Ovary (tissue), 7 donors: ENCODE measurements at regions not wholly inside any gene's neighbourhood (a gene's known extent, or its start where the extent isn't known, plus 50 kb on each side); places are given as distances from the start of the nearest gene placed in this dataset.

Source experiments
- DNase-seq, 5 donors: peaks; one replicate each; pipeline ENCODE4 v3.0.0-alpha.2; 2019 to 2020
- H3K27ac ChIP-seq, 2 donors: fragments of 200-600 bp; one replicate each; pipeline versions ENCODE4 v1.5.1 to v1.8.0; 2019 to 2022
- H3K27me3 ChIP-seq: fragments of 200-600 bp; one replicate; pipeline ENCODE4 v1.8.0; 2022
- H3K36me3 ChIP-seq: fragments of 200-600 bp; sonication (generic); one replicate; pipeline ENCODE4 v1.5.1; 2019
- H3K4me1 ChIP-seq: one replicate; pipeline ENCODE4 v1.8.1; 2013; ENCODE audit warnings: mild to moderate bottlenecking, moderate library complexity; ENCODE audit not compliant: insufficient read depth
- H3K4me3 ChIP-seq: fragments of 200-600 bp; sonication (generic); one replicate; pipeline ENCODE4 v1.5.1; 2017
- H3K9me3 ChIP-seq, 2 donors: fragments of 200-600 bp in 1 of 2; sonication (generic) in 1 of 2; one replicate each; pipeline versions ENCODE4 v1.5.1 to v1.8.1; 2013 to 2019; ENCODE audit warnings: mild to moderate bottlenecking in 1 of 2, moderate library complexity in 1 of 2
- CTCF ChIP-seq, 3 donors: fragments of 450-650 bp in 2 of 3; fragments of 200-600 bp in 1 of 3; IDR thresholded peaks; one replicate each; pipeline versions ENCODE4 v1.5.1 to v1.8.0; 2016 to 2022; ENCODE audit warnings: antibody characterized with exemption in 3 of 3, mild to moderate bottlenecking in 1 of 3
- EP300 ChIP-seq: sonication (generic); formaldehyde crosslinking; IDR thresholded peaks from one replicate; pipeline ENCODE4 v1.6.1; 2017; ENCODE audit warnings: antibody characterized with exemption
- POLR2A ChIP-seq: fragments of 450-650 bp; IDR thresholded peaks from one replicate; pipeline ENCODE4 v1.6.1; 2017; ENCODE audit warnings: antibody characterized with exemption, mild to moderate bottlenecking, moderate library complexity
- WGBS, 3 donors: extraction: QIAGEN DNeasy Blood & Tissue Kit in 1 of 3; methylation state at CpG; one replicate each; pipeline versions ENCODE4 v1.1.5 to v1.1.7; 2013 to 2017; 5-methylcytosine and 5-hydroxymethylcytosine counted together
- intact Hi-C, 4 donors: fragments of 100-400 bp; cut with DNase I; formaldehyde crosslinking; loops; one replicate each; pipeline versions ENCODE4 v1.11.0 to v1.15.1; 2022 to 2023
- donor health status: DM: no; HTN: no; CAD: no; lungs with moderate emphysema.
- donor health status: DM: no; HTN: no; CAD: no.
- donor health status: Bipolar disorder and iron deficiency.
- donor health status: DM: no; HTN: no; CAD: no.
- donor health status: DM: yes; HTN: yes; CAD: no.

DNA sequence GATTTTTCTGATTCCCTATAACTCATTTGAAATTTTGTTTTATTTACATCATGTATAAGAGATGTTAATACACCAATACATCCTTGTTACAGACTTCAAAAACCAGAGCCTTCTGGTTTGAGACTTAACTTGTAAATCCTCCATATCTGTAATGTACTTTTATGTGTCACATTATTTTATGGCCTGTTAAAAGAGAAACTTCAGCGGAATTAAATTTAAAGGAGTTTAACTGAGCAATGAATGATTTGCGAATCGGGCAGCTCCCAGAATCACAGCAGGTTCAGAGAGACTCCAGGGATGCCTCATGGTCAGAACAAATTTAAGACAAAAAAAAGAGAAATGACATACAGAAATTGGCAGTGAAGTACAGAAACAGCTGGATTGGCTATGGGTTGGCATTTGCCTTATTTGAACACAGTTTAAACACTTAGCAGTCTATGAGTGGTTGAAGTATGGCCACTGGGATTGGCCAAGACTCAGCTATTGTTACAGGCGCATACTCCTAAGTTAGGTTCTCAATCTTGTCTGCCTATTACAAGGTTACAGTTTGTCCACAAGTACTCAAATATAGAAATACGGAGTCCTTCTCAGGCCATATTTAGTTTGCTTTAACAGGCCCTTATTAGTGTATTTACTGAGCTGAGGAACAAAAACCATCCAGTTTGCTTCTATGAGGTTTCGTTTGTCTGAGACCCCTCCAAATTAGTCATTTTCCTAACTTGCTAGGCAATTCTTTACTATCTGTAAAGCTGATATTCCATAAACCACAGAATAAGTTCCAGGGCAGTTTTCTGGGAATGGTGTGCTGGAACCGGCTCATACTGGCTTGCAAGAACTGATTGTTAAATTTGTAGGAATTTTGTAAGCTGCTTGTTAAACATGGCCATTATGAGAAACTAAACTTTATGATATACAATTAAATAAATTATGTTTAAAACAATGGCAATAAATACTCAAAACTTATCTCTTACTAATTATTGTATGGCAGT lies 56.2 kb upstream of the WDR26 start:
- TF ChIP-seq EP300 (no peak), CTCF (IDR thresholded peaks at IDR 0.05) (no peak), POLR2A (no peak)
- no peak for DNase-seq
- no peaks in the 10 kb centered on the region for H3K36me3 ChIP-seq
- no peaks in the 10 kb centered on the region for H3K27me3 ChIP-seq
- intact Hi-C loops: no loop called here
- no peaks in the 10 kb centered on the region for H3K9me3 ChIP-seq
- H3K4me1 ChIP-seq: no peaks in the 10 kb centered on the region
- WGBS, 3 donors: 73 to 79% (median 73%) methylated on average over 7 of the region's 7 CpGs
- H3K27ac ChIP-seq: no peak overlapping the region
- H3K4me3 ChIP-seq: no peak overlapping the region

DNA sequence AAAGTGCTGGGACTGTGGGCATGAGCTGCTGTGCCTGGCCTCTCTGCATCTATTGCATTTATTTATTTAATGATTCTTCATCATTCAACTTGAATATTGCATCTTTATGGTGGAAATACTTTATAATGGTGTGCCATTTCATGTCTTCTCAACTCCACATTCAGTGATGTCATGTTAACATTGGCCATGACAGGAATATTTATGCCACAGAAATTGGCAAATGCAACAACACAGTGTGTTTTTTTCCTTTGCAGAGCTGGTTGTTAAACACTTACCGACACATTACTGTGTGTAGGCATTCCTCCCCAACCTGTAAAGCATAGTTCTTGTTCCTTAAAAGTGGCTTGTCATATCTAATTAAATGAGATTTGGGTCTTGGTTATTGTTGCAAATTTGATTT lies 57.4 kb upstream of the WDR26 start:
- Histone ChIP-seq H3K9me3 (no peaks in the 10 kb centered on the region), H3K4me1 (no peaks in the 10 kb centered on the region), H3K27ac (no peak overlapping the region), H3K4me3 (no peak overlapping the region), H3K36me3 (no peaks in the 10 kb centered on the region), H3K27me3 (no peaks in the 10 kb centered on the region)
- intact Hi-C loops: no loop called here
- no peak for DNase-seq
- TF ChIP-seq POLR2A (no peak), CTCF (IDR thresholded peaks at IDR 0.05) (no peak), EP300 (no peak)
- WGBS, 3 donors: 90 to 100% (median 92%) methylated on average over 1 of the region's 1 CpG

GRCh38 chr1:224492632-224493031 lies 58.0 kb upstream of the WDR26 start:
- Histone ChIP-seq H3K27ac (no peak overlapping the region), H3K4me3 (no peak overlapping the region), H3K27me3 (no peaks in the 10 kb centered on the region), H3K9me3 (no peaks in the 10 kb centered on the region), H3K36me3 (no peaks in the 10 kb centered on the region), H3K4me1 (no peaks in the 10 kb centered on the region)
- DNase-seq: no peak
- TF ChIP-seq EP300 (no peak), POLR2A (no peak), CTCF (IDR thresholded peaks at IDR 0.05) (no peak)
- WGBS, 3 donors: 85 to 91% (median 89%) methylated on average over 2 of the region's 2 CpGs
- intact Hi-C loops: no loop called here

DNA sequence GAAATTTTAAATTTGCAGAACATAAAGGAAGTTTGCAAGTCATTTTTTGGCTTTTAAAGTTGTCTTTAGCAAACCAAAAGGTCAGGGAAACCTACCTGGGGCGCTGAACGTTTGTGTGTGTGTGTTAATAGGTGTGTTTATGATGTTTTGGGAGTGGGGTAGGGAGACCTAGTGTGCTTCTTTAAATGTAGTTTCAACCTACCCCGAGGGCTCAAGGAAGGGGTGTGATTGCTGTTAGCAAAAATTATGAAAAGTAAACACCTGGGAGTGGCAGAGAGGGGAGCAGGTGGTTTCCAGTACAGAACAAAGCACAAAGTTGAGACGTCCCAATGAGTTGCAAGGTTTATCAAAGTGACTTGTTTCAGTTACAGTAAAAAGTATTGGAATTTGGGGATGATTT lies 58.7 kb upstream of the WDR26 start:
- Histone ChIP-seq H3K4me1 (peaks cover 2% of the 10 kb centered on the region), H3K4me3 (no peak overlapping the region), H3K27me3 (no peaks in the 10 kb centered on the region), H3K36me3 (no peaks in the 10 kb centered on the region), H3K9me3 (no peaks in the 10 kb centered on the region), H3K27ac (no peak overlapping the region)
- DNase-seq: no peak
- intact Hi-C loops: no loop called here
- 56 to 62% (median 58%) methylated on average over 4 of the region's 4 CpGs for WGBS, 3 donors
- no peak for TF ChIP-seq EP300

DNA sequence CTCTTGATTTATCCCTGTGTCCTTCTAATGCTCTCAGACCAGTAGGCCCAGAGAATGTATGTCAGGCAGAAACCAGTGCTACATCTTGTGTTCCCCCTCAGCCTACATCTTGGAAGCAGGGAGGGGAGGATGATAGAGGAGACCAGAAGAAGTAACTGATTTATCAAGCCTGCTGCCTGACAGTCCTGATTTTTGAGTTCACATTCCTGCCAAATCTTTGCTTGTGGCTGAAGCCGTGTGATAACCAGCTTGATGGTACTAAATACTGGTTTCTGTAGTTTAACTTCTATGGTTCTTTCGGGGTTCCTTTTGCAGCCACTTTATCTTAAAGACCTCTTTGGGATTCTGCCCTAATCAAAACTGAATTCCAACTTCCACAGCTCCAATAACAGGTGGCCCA lies 59.7 kb upstream of the WDR26 start:
- no peaks in the 10 kb centered on the region for H3K27me3 ChIP-seq
- no peak for DNase-seq
- H3K9me3 ChIP-seq: no peaks in the 10 kb centered on the region
- TF ChIP-seq EP300 (no peak), CTCF (IDR thresholded peaks at IDR 0.05) (no peak), POLR2A (no peak)
- H3K4me1 ChIP-seq: peaks cover 6% of the 10 kb centered on the region
- H3K36me3 ChIP-seq: no peaks in the 10 kb centered on the region
- intact Hi-C loops: no loop called here
- 92 to 94% (median 92%) methylated on average over 2 of the region's 2 CpGs for whole genome bisulfite sequencing, 3 donors
- no peak overlapping the region for H3K4me3 ChIP-seq
- H3K27ac ChIP-seq: no peak overlapping the region
